ENCODE measurements at regions not wholly inside any gene's neighbourhood (a gene's known extent, or its start where the extent isn't known, plus 50 kb on each side); places are given as distances from the start of the nearest gene placed in this dataset.

GRCh38 chr2:203585516-203585915 is 50.4 kb upstream of the RAPH1 start:
- TF ChIP-seq CTCF (IDR thresholded peaks at IDR 0.05), result no peak

- TF ChIP-seq CTCF (IDR thresholded peaks at IDR 0.05), result no peak
Measured at GRCh38 chr2:203586206-203586605, 51.1 kb upstream of the RAPH1 start.

- no peak for TF ChIP-seq CTCF (IDR thresholded peaks at IDR 0.05)
Measured at GRCh38 chr2:203586696-203587095, 51.6 kb upstream of the RAPH1 start.

- TF ChIP-seq CTCF (IDR thresholded peaks at IDR 0.05), result no peak
Measured at GRCh38 chr2:203590496-203590895, 55.4 kb upstream of the RAPH1 start.

- no peak for TF ChIP-seq CTCF (IDR thresholded peaks at IDR 0.05)
Measured at GRCh38 chr2:203591642-203592041, 56.5 kb upstream of the RAPH1 start.

- no peak for TF ChIP-seq CTCF (IDR thresholded peaks at IDR 0.05)
Measured at GRCh38 chr2:203592470-203592869, 57.4 kb upstream of the RAPH1 start.

- no peak for TF ChIP-seq CTCF (IDR thresholded peaks at IDR 0.05)
Measured at GRCh38 chr2:203594541-203594940, 59.4 kb upstream of the RAPH1 start.

- no peak for TF ChIP-seq CTCF (IDR thresholded peaks at IDR 0.05)
Measured at GRCh38 chr2:203596183-203596582, 61.1 kb upstream of the RAPH1 start.
